Keratinocyte (primary cell): ENCODE measurements at regions not wholly inside any gene's neighbourhood (a gene's known extent, or its start where the extent isn't known, plus 50 kb on each side); places are given as distances from the start of the nearest gene placed in this dataset.

Source experiments
- DNase-seq: peaks from one replicate; pipeline ENCODE4 v3.0.0-alpha.2; 2011; ENCODE audit warnings: low read depth, missing footprints, low spot score
- FAIRE-seq: peaks from 2 replicates; lab custom pipeline; 2011; peaks lifted over from hg19 to GRCh38; lab: Jason Lieb, UNC
- H2AFZ ChIP-seq: 2 replicates; pipeline ENCODE4 v1.6.0; 2012; ENCODE audit warnings: low read length, control low read depth, inconsistent platforms; ENCODE audit not compliant: control insufficient read depth
- H3K27ac ChIP-seq: 2 replicates; pipeline ENCODE4 v1.5.1; 2011; ENCODE audit warnings: low read length; ENCODE audit not compliant: control insufficient read depth, insufficient read depth
- H3K27me3 ChIP-seq: 3 replicates; pipeline ENCODE4 v1.6.0; 2011; ENCODE audit warnings: low read length; ENCODE audit not compliant: control insufficient read depth, insufficient read depth; ENCODE audit errors: extremely low read depth
- H3K36me3 ChIP-seq, 2 experiments: 2 replicates in 1 of 2; 3 replicates in 1 of 2; pipeline ENCODE4 v1.5.1; 2011; ENCODE audit warnings: low read length in 2 of 2, mild to moderate bottlenecking in 1 of 2; ENCODE audit not compliant: control insufficient read depth in 2 of 2, insufficient read depth in 2 of 2; ENCODE audit errors: extremely low read depth in 1 of 2
- H3K4me1 ChIP-seq: 3 replicates; pipeline ENCODE4 v1.5.1; 2011; ENCODE audit warnings: low read length; ENCODE audit not compliant: control insufficient read depth, insufficient read depth; ENCODE audit errors: extremely low read depth
- H3K4me2 ChIP-seq: 3 replicates; pipeline ENCODE4 v1.6.0; 2011; ENCODE audit warnings: low read depth, low read length; ENCODE audit not compliant: control insufficient read depth, insufficient read depth; ENCODE audit errors: extremely low read depth
- H3K4me3 ChIP-seq, 3 experiments: fragments of 200-600 bp in 1 of 3; sonication (generic) in 1 of 3; 2 replicates in 2 of 3; 3 replicates in 1 of 3; pipeline ENCODE4 v1.5.1; 2011 to 2016; ENCODE audit warnings: low read length in 3 of 3, mild to moderate bottlenecking in 3 of 3, control low read depth in 2 of 3, inconsistent platforms in 1 of 3, low read depth in 1 of 3, mixed read lengths in 1 of 3, mixed run types in 1 of 3, moderate library complexity in 1 of 3; ENCODE audit not compliant: control insufficient read depth in 2 of 3, insufficient read depth in 2 of 3; ENCODE audit errors: extremely low read depth in 1 of 3
- H3K79me2 ChIP-seq: 2 replicates; pipeline ENCODE4 v1.6.0; 2012; ENCODE audit warnings: low read length; ENCODE audit not compliant: control insufficient read depth, insufficient read depth
- H3K9ac ChIP-seq: 3 replicates; pipeline ENCODE4 v1.6.0; 2011; ENCODE audit warnings: low read length; ENCODE audit not compliant: control insufficient read depth, insufficient read depth; ENCODE audit errors: extremely low read depth
- H3K9me1 ChIP-seq: 3 replicates; pipeline ENCODE4 v1.6.0; 2011; ENCODE audit warnings: low read length; ENCODE audit not compliant: control insufficient read depth, insufficient read depth; ENCODE audit errors: extremely low read depth
- H3K9me3 ChIP-seq: 2 replicates; pipeline ENCODE4 v1.5.1; 2012; ENCODE audit warnings: low read depth, low read length; ENCODE audit not compliant: control insufficient read depth
- H4K20me1 ChIP-seq: 3 replicates; pipeline ENCODE4 v1.6.0; 2011; ENCODE audit warnings: low read length; ENCODE audit not compliant: control insufficient read depth, insufficient read depth; ENCODE audit errors: extremely low read depth
- EZH2 ChIP-seq: IDR thresholded peaks from one replicate; pipeline ENCODE4 v1.6.1; 2012; ENCODE audit warnings: inconsistent platforms, mild to moderate bottlenecking, low read length, moderate library complexity
- dilution Hi-C: fragments of 300-500 bp; cut with MboI; formaldehyde crosslinking; loops from one replicate; pipeline ENCODE4 v1.7.0; 2020; ENCODE audit warnings: low sequenced_read_pairs; ENCODE audit not compliant: extremely low pct_ligation_motif_present
- TF ChIP-seq, protein P1 (sequence below), 3 experiments: IDR thresholded peaks in 1 of 3; conservative IDR thresholded peaks in 1 of 3; optimal IDR thresholded peaks in 1 of 3; 2 replicates in 2 of 3; 3 replicates in 1 of 3; pipeline versions ENCODE3 to v1.5.1; 2011; ENCODE audit warnings: low read length in 3 of 3, mild to moderate bottlenecking in 3 of 3, moderate library complexity in 2 of 3, control low read depth in 1 of 3, inconsistent platforms in 1 of 3; ENCODE audit not compliant: insufficient read depth in 2 of 3; ENCODE audit errors: extremely low read depth in 1 of 3

GRCh38 chr18:66931010-66931409 lies 327.1 kb upstream of the CDH19 start:
- Histone ChIP-seq H3K36me3 (no peaks in the 10 kb centered on the region), H3K4me2 (no peak overlapping the region), H3K9me1 (no peaks in the 10 kb centered on the region), H3K27me3 (no peaks in the 10 kb centered on the region), H3K9ac (no peak overlapping the region), H3K27ac (no peak overlapping the region), H3K4me3 (no peak overlapping the region), H3K79me2 (no peaks in the 10 kb centered on the region), H3K4me1 (no peaks in the 10 kb centered on the region), H2AFZ (no peak overlapping the region), H4K20me1 (no peaks in the 10 kb centered on the region), H3K9me3 (no peaks in the 10 kb centered on the region)
- dilution Hi-C loops, result no loop called here
- TF ChIP-seq EZH2, result no peak
- TF ChIP-seq, protein P1, sequence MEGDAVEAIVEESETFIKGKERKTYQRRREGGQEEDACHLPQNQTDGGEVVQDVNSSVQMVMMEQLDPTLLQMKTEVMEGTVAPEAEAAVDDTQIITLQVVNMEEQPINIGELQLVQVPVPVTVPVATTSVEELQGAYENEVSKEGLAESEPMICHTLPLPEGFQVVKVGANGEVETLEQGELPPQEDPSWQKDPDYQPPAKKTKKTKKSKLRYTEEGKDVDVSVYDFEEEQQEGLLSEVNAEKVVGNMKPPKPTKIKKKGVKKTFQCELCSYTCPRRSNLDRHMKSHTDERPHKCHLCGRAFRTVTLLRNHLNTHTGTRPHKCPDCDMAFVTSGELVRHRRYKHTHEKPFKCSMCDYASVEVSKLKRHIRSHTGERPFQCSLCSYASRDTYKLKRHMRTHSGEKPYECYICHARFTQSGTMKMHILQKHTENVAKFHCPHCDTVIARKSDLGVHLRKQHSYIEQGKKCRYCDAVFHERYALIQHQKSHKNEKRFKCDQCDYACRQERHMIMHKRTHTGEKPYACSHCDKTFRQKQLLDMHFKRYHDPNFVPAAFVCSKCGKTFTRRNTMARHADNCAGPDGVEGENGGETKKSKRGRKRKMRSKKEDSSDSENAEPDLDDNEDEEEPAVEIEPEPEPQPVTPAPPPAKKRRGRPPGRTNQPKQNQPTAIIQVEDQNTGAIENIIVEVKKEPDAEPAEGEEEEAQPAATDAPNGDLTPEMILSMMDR (optimal IDR thresholded peaks at IDR 0.05 in 1 of 3, IDR thresholded peaks at IDR 0.05 in 1 of 3, conservative IDR thresholded peaks at IDR 0.05 in 1 of 3; ENCODE audit: extremely low read depth in 1 of 3, insufficient read depth in 2 of 3, low read length in 3 of 3), result no peak
- DNase-seq (no peak), FAIRE-seq (no peak)

GRCh38 chr18:66916834-66917233 lies 312.9 kb upstream of the CDH19 start:
- no peak for DNase-seq
- dilution Hi-C loops, result no loop called here

More at GRCh38 chr18:66916834-66917233, 312.9 kb upstream of the CDH19 start:
- H4K20me1 ChIP-seq, result no peaks in the 10 kb centered on the region
- no peak overlapping the region for H3K4me2 ChIP-seq
- no peak overlapping the region for H3K4me3 ChIP-seq
- FAIRE-seq, result no peak
- no peaks in the 10 kb centered on the region for H3K27me3 ChIP-seq
- no peak overlapping the region for H3K9ac ChIP-seq
- no peaks in the 10 kb centered on the region for H3K9me3 ChIP-seq
- TF ChIP-seq, protein P1 (optimal IDR thresholded peaks at IDR 0.05 in 1 of 3, IDR thresholded peaks at IDR 0.05 in 1 of 3, conservative IDR thresholded peaks at IDR 0.05 in 1 of 3; ENCODE audit: extremely low read depth in 1 of 3, insufficient read depth in 2 of 3, low read length in 3 of 3), result no peak
- no peak for TF ChIP-seq EZH2
- H3K36me3 ChIP-seq, result no peaks in the 10 kb centered on the region
- H2AFZ ChIP-seq, result no peak overlapping the region
- H3K9me1 ChIP-seq, result no peaks in the 10 kb centered on the region
- no peaks in the 10 kb centered on the region for H3K4me1 ChIP-seq
- no peak overlapping the region for H3K27ac ChIP-seq
- no peaks in the 10 kb centered on the region for H3K79me2 ChIP-seq
